GM19467 (cell line): ENCODE measurements at regions not wholly inside any gene's neighbourhood (a gene's known extent, or its start where the extent isn't known, plus 50 kb on each side); places are given as distances from the start of the nearest gene placed in this dataset.

Experiments used
- ATAC-seq: cut with Tn5 transposase; IDR thresholded peaks from one replicate; pipeline ENCODE4 v1.9.1; 2021; ENCODE audit warnings: mild to moderate bottlenecking, moderate library complexity; ENCODE audit not compliant: unreplicated experiment

DNA sequence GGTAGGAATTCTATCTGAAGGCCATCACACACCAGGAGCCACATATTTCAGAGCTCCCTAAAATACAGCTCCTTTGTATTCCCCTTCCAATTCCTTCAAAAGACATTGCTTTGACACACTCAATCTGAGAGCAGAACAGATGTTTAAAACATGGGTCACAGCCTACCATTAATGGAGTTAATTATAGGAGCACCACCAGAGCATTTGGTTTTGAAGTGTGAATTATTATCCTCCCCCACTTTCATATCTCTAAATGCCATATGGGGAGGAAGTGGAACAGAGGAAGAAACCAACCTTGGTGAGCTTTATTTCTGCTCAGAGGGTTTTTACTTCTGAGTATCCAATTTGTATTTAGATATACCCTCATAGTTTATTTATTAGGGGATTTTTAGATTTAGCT, 50.7 kb upstream of the TNFRSF21 start:
- no peak for ATAC-seq

DNA sequence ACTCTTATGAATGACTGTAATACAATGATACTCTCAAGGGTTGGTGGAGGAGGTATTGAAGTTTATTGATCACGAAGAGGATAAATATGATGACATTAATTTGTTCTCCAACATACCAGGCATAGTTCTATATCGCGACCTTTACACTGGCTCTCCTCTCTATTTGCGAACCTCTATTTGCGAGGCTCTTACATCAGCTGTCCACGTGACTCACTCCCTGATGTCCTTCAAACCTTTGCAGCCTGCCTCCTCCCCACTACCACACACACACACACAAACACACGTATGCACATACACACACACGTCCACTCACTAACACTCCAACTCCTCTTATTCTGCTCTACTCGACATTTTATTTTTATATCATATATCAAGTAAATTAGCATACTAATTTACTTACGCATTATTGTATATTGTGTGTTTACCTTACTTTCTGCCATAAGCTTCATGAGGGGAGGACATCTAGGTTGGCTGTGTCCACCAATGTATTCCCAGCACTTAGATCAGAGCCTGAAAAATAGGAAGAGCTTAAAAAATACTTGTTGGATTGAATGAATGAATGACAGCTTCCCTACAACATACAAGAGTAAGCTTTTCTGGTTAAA, 53.3 kb upstream of the TNFRSF21 start:
- no peak for ATAC-seq

DNA sequence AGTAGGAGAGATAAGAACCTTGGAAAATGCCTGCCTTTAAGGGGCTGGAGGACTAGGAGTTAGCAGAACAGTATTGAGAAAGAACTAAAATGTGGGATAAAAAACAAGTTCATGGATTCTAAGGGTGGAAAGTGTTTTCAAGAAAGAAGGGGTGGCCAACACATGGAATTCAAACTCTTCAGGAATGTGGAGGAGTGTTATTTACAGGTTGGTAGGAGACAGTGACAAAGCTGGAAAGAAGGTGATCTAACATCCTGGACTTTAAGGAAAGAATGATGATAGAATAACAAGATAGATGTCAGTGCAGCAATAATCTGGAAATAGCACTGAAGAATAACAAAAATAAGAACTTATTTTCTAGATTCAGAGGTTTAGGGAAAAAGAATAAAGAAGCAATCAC, 54.0 kb upstream of the TNFRSF21 start:
- no peak for ATAC-seq

GRCh38 chr6:47366335-47366890, 56.7 kb upstream of the TNFRSF21 start:
- no peak for ATAC-seq

DNA sequence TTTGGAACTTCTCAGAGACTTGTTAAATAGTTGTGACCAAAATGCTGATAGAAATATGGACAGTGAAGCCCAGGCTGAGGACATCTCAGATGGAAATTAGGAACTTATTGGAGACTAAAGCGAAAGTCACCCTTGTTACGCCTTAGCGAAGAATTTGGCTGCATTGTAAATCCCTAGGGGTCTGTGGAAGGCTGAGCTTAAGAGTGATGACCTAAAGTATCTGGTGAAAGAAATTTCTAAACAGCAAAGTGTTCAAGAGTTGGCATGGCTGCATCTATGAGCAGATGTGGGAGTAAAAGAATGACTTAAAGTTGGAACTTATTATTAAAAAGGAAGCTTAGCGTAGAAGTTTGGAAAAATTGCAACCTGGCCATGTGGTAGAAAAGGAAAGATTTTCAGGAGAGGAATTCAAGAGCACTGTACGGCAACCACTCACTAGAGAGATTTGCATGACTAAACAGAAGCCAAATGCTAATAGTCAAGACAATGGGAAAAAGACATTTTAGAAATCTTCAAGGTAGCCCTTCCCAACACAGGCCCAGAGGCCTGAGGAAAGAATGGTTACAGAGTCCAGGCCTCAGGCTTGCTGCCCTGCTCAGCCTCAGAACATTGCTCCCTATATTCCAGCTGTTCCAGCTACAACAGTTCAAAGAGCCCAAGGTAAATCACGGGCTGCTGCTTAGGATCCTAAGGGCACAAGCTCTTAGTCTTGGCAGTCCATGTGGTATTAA, 61.6 kb upstream of the TNFRSF21 start:
- no peak for ATAC-seq

- ATAC-seq: no peak
Observed at GRCh38 chr6:47371870-47372255, 62.2 kb upstream of the TNFRSF21 start.

- ATAC-seq: no peak
Observed at GRCh38 chr6:47372318-47372717, 62.6 kb upstream of the TNFRSF21 start.

GRCh38 chr6:47375426-47375825, 65.7 kb upstream of the TNFRSF21 start:
- ATAC-seq: no peak

- peak; percentile 74 for ATAC-seq
Observed at GRCh38 chr6:47376930-47377329, 67.2 kb upstream of the TNFRSF21 start.

DNA sequence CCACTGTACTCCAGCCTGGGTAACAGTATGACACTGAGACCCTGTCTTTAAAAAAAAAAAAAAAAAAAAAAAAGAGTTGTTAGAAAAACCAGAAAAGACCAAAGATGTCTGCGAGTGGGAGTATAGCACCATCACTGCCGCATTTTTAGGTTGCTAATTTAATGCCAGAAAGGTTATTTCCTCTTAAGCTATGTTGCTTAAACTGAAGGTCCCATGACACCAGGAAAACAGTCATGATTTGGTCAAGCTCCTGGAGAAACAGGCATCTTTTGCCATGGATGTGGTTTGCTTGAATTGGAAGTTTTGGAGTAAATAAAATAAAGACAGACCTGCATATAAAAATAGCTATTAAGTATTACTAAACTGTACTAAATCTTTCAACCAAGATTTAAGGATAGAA, 68.3 kb upstream of the TNFRSF21 start:
- ATAC-seq: no peak

DNA sequence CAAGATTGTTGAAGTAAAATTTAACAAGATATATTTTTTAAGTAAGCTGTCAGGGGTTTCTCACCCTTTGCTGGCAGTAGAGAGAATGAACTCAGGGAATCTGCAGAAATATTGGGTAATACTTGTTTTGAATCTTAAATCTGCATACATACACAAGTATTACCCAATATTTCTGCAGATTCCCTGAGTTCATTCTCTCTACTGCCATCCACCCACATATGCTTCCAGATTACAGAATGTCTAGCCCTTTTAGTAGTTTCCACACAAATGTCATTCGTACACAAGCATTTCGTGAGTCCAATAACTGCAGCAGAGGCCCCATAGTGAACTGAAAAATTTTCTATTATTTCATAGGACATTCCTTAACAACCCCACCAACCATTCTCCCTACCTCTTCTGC, 69.6 kb upstream of the TNFRSF21 start:
- ATAC-seq: no peak

- no peak for ATAC-seq
Observed at GRCh38 chr6:47380251-47380650, 70.5 kb upstream of the TNFRSF21 start.

- no peak for ATAC-seq
Observed at GRCh38 chr6:47381036-47381435, 71.3 kb upstream of the TNFRSF21 start.

GRCh38 chr6:47383360-47383759, 73.7 kb upstream of the TNFRSF21 start:
- no peak for ATAC-seq

DNA sequence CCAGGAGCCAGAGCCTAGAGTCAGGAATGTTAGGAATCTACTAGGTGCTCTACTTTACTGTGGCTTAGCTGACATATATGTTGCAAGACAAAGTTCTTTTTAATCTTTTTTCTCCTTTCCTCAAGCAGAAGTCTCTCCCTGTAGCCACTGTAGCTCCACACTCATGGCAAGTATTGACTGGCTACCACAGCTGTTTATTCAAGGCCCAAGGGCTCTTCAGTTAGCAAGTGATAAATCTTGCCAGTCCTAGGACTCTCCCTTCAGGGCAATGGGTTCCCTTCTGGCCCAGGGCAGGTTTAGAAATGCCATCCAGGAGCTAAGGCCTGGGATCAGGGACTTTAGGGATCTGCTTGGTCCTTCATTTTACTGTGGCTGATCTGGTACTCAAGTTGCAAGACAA, 82.0 kb upstream of the TNFRSF21 start:
- no peak for ATAC-seq

DNA sequence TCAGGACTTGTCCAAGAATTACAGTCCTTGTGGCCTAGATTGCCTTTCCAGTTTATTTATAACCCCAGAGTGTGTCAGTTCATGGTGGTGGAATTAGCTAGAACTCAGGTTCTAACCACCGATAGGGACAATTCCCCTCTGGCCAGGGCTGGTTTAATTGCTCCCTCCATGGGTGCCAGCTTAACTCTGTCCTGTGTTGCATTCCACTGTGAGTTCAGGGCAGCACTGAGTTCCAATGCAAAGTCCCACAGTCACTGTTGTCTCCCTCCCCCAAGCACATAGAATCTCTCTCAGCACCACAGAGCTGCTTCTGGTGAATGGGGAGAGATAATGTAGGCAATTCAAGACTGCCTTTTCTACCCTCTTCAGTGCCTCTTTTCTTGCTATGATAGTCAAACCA, 82.5 kb upstream of the TNFRSF21 start:
- no peak for ATAC-seq

- ATAC-seq: no peak
Observed at GRCh38 chr6:47396401-47397069, 81.1 kb upstream of the CD2AP start.

DNA sequence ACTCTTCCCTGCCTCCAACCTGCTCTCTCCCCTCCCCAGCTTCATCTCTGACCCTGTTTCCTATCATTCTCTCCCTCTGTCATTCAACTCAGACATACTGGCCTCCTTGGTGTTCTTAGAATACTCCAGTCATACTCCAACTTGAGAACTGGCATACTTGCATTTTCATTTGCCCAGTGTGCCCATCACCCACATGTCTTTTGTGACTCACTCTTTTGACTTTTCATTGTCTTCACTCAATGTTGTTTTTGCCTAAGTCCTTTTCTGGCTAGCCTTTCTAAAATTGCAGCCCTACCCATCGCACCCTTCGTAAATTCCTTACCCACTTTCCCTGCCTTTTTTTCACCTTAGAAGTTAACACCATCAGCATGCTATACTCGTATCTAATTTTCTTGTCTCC, 77.0 kb upstream of the CD2AP start:
- no peak for ATAC-seq

DNA sequence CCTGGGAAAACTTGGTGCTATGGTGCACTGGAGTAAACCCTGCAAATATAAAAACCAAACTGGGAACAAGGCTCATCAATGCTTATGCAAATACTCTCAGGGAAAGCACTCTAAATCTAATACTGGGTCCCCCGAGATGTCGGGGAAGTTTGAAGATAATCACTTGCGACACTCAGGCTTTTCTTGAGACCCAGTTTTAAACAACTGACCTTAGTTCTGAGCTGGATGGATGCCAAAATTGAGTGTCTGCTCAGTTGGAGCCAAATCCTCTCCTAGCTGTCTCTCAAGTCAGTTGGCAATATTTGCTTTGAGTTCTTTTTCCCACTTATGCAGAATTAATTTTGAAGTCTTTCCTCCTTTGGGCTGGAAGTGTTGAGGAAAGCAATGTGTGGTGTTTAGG, 75.5 kb upstream of the CD2AP start:
- ATAC-seq: no peak

GRCh38 chr6:47403056-47403455, 74.5 kb upstream of the CD2AP start:
- ATAC-seq: no peak

GRCh38 chr6:47403801-47404200, 73.8 kb upstream of the CD2AP start:
- no peak for ATAC-seq

- no peak for ATAC-seq
Observed at GRCh38 chr6:47404435-47404834, 73.2 kb upstream of the CD2AP start.
